Upper lobe of left lung (tissue), 6 donors: ENCODE measurements at regions not wholly inside any gene's neighbourhood (a gene's known extent, or its start where the extent isn't known, plus 50 kb on each side); places are given as distances from the start of the nearest gene placed in this dataset.

Experiments
- ATAC-seq, 2 donors: fragments of 200-7000 bp; cut with Tn5 transposase; one replicate each; pipeline ENCODE4 v1.9.1; 2022; ENCODE audit warnings: mild to moderate bottlenecking in 2 of 2, moderate library complexity in 2 of 2; ENCODE audit not compliant: low FRiP score in 2 of 2
- DNase-seq, 2 donors: peaks; one replicate each; pipeline ENCODE4 v3.0.0-alpha.2; 2019 to 2020
- H3K27ac ChIP-seq, 4 donors: fragments of 200-600 bp; sonication (generic); one replicate each; pipeline ENCODE4 v1.5.1; 2016 to 2019
- H3K27me3 ChIP-seq, 4 donors: fragments of 200-600 bp; sonication (generic); one replicate each; pipeline ENCODE4 v1.5.1; 2017 to 2019
- H3K36me3 ChIP-seq, 4 donors: fragments of 200-600 bp; sonication (generic); one replicate each; pipeline ENCODE4 v1.5.1; 2016 to 2019
- H3K4me1 ChIP-seq, 4 donors: fragments of 200-600 bp; sonication (generic); one replicate each; pipeline ENCODE4 v1.5.1; 2018 to 2019
- H3K4me3 ChIP-seq, 4 donors: fragments of 200-600 bp; sonication (generic); one replicate each; pipeline ENCODE4 v1.5.1; 2017 to 2019; ENCODE audit warnings: mild to moderate bottlenecking in 2 of 4, moderate library complexity in 1 of 4
- H3K9me3 ChIP-seq, 4 donors: fragments of 200-600 bp; sonication (generic); one replicate each; pipeline ENCODE4 v1.5.1; 2018 to 2019
- CTCF ChIP-seq, 6 experiments: fragments of 450-650 bp in 4 of 6; fragments of 200-600 bp in 2 of 6; sonication (generic) in 2 of 6; IDR thresholded peaks; one replicate each; pipeline ENCODE4 v1.5.1; 2016 to 2019; ENCODE audit warnings: antibody characterized with exemption in 6 of 6
- EP300 ChIP-seq, 4 donors: sonication (generic); formaldehyde crosslinking; IDR thresholded peaks; one replicate each; pipeline ENCODE4 v1.5.1; 2017; ENCODE audit warnings: antibody characterized with exemption in 4 of 4, control low read depth in 2 of 4
- POLR2A ChIP-seq, 4 donors: fragments of 450-650 bp; IDR thresholded peaks; one replicate each; pipeline ENCODE4 v1.5.1; 2016 to 2017; ENCODE audit warnings: antibody characterized with exemption in 4 of 4, mild to moderate bottlenecking in 2 of 4
- POLR2AphosphoS5 ChIP-seq, 2 donors: sonication (generic); formaldehyde crosslinking; IDR thresholded peaks; one replicate each; pipeline ENCODE4 v1.5.1; 2017; ENCODE audit warnings: antibody characterized with exemption in 2 of 2
- WGBS, 2 donors: methylation state at CpG; one replicate each; pipeline ENCODE4 v1.1.5; 2017 to 2018; 5-methylcytosine and 5-hydroxymethylcytosine counted together
- donor health status: DM: no; HTN: no; CAD: no; lungs with moderate emphysema.
- donor health status: DM: no; HTN: yes; CAD: no; lungs with severe emphysema.

GRCh38 chr13:66037096-66037495 is 1193.0 kb downstream of the PCDH9 start:
- Histone ChIP-seq H3K36me3 (no peaks in the 10 kb centered on the region), H3K9me3 (no peaks in the 10 kb centered on the region), H3K27me3 (no peaks in the 10 kb centered on the region), H3K4me3 (no peak overlapping the region), H3K27ac (no peak overlapping the region), H3K4me1 (no peaks in the 10 kb centered on the region)
- WGBS, 2 donors, result 82 to 88% methylated on average over 2 of the region's 2 CpGs
- no peak for ATAC-seq
- DNase-seq, result no peak
- no peak for TF ChIP-seq EP300 (IDR thresholded peaks at IDR 0.05)
- no peak for TF ChIP-seq CTCF (IDR thresholded peaks at IDR 0.05)
- TF ChIP-seq POLR2A (IDR thresholded peaks at IDR 0.05), result no peak
- TF ChIP-seq POLR2AphosphoS5 (IDR thresholded peaks at IDR 0.05), result no peak

GRCh38 chr13:66036636-66037035 is 1193.5 kb downstream of the PCDH9 start:
- ATAC-seq (no peak), DNase-seq (no peak)
- WGBS, 2 donors, result 79 to 85% methylated on average over 2 of the region's 2 CpGs
- no peaks in the 10 kb centered on the region for H3K4me1 ChIP-seq
- H3K4me3 ChIP-seq, result no peak overlapping the region
- H3K9me3 ChIP-seq, result no peaks in the 10 kb centered on the region
- no peaks in the 10 kb centered on the region for H3K27me3 ChIP-seq
- no peak for TF ChIP-seq EP300 (IDR thresholded peaks at IDR 0.05)
- no peak for TF ChIP-seq POLR2A (IDR thresholded peaks at IDR 0.05)
- no peak for TF ChIP-seq CTCF (IDR thresholded peaks at IDR 0.05)
- no peak for TF ChIP-seq POLR2AphosphoS5 (IDR thresholded peaks at IDR 0.05)
- no peak overlapping the region for H3K27ac ChIP-seq
- H3K36me3 ChIP-seq, result no peaks in the 10 kb centered on the region

- 76 to 82% methylated on average over 2 of the region's 2 CpGs for WGBS, 2 donors
- H3K9me3 ChIP-seq, result no peaks in the 10 kb centered on the region
- no peaks in the 10 kb centered on the region for H3K27me3 ChIP-seq
- ATAC-seq (no peak), DNase-seq (no peak)
- H3K27ac ChIP-seq, result no peak overlapping the region
- H3K36me3 ChIP-seq, result no peaks in the 10 kb centered on the region
- no peak for TF ChIP-seq POLR2A (IDR thresholded peaks at IDR 0.05)
- no peak for TF ChIP-seq CTCF (IDR thresholded peaks at IDR 0.05)
- TF ChIP-seq POLR2AphosphoS5 (IDR thresholded peaks at IDR 0.05), result no peak
- no peak for TF ChIP-seq EP300 (IDR thresholded peaks at IDR 0.05)
- H3K4me1 ChIP-seq, result no peaks in the 10 kb centered on the region
- no peak overlapping the region for H3K4me3 ChIP-seq
Observed at GRCh38 chr13:66036024-66036614, 1194.0 kb downstream of the PCDH9 start.

GRCh38 chr13:66033924-66034323 is 1196.2 kb downstream of the PCDH9 start:
- DNase-seq (no peak), ATAC-seq (no peak)
- Histone ChIP-seq H3K4me3 (no peak overlapping the region), H3K4me1 (no peaks in the 10 kb centered on the region), H3K27ac (no peak overlapping the region), H3K9me3 (no peaks in the 10 kb centered on the region), H3K27me3 (no peaks in the 10 kb centered on the region), H3K36me3 (no peaks in the 10 kb centered on the region)
- 53 to 76% methylated on average over 1 of the region's 1 CpG for WGBS, 2 donors
- TF ChIP-seq EP300 (IDR thresholded peaks at IDR 0.05), result no peak
- TF ChIP-seq CTCF (IDR thresholded peaks at IDR 0.05), result no peak
- TF ChIP-seq POLR2A (IDR thresholded peaks at IDR 0.05), result no peak
- no peak for TF ChIP-seq POLR2AphosphoS5 (IDR thresholded peaks at IDR 0.05)

GRCh38 chr13:66021846-66022245 is 1208.3 kb downstream of the PCDH9 start:
- Histone ChIP-seq H3K4me3 (no peak overlapping the region), H3K36me3 (no peaks in the 10 kb centered on the region), H3K27ac (no peak overlapping the region), H3K27me3 (no peaks in the 10 kb centered on the region), H3K4me1 (no peaks in the 10 kb centered on the region), H3K9me3 (no peaks in the 10 kb centered on the region)
- DNase-seq (no peak), ATAC-seq (no peak)
- 72 to 86% methylated on average over 1 of the region's 1 CpG for WGBS, 2 donors
- TF ChIP-seq POLR2AphosphoS5 (IDR thresholded peaks at IDR 0.05) (no peak), EP300 (IDR thresholded peaks at IDR 0.05) (no peak), CTCF (IDR thresholded peaks at IDR 0.05) (no peak), POLR2A (IDR thresholded peaks at IDR 0.05) (no peak)
